OCI-LY7 (cell line): ENCODE measurements at regions not wholly inside any gene's neighbourhood (a gene's known extent, or its start where the extent isn't known, plus 50 kb on each side); places are given as distances from the start of the nearest gene placed in this dataset.

Experiments
- EZH2phosphoT487 ChIP-seq: fragments of 200-600 bp; sonication (generic); IDR thresholded peaks from 2 replicates; pipeline ENCODE4 v1.6.1; 2018; ENCODE audit warnings: low read depth, borderline replicate concordance, mild to moderate bottlenecking, mixed run types, antibody characterized with exemption, low read length, moderate library complexity, mixed read lengths
- TF ChIP-seq, protein P1 (sequence below): fragments of 200-600 bp; sonication (generic); conservative IDR thresholded peaks from 2 replicates; pipeline ENCODE4 v1.5.1; 2014; ENCODE audit warnings: mild to moderate bottlenecking, antibody characterized with exemption, low read length, moderate library complexity, mixed read lengths

DNA sequence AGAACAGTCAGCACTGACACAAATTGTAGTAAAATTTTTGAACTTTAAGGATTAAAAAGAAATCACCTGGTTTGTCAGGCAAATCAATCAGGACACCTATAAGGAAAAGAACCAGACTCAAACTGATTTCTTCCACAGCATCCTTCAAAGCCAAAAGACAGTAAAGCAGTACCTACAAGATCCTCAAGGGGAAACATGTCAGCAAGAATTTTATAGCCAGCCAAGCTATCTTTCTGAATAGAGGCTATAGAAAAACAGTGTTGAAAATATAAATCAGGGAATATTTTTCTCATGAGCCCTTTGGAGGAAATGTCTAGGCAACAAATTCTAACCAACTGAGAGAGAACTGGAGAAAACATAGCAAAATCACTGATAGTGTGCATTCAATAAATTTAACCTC, 301.4 kb upstream of the UBE2E2 start:
- TF ChIP-seq, protein P1, sequence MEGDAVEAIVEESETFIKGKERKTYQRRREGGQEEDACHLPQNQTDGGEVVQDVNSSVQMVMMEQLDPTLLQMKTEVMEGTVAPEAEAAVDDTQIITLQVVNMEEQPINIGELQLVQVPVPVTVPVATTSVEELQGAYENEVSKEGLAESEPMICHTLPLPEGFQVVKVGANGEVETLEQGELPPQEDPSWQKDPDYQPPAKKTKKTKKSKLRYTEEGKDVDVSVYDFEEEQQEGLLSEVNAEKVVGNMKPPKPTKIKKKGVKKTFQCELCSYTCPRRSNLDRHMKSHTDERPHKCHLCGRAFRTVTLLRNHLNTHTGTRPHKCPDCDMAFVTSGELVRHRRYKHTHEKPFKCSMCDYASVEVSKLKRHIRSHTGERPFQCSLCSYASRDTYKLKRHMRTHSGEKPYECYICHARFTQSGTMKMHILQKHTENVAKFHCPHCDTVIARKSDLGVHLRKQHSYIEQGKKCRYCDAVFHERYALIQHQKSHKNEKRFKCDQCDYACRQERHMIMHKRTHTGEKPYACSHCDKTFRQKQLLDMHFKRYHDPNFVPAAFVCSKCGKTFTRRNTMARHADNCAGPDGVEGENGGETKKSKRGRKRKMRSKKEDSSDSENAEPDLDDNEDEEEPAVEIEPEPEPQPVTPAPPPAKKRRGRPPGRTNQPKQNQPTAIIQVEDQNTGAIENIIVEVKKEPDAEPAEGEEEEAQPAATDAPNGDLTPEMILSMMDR, result 0 out of 2 replicates have a peak, but pooled peaks have one; percentile 34
- TF ChIP-seq EZH2phosphoT487, result no peak
